HCT116 (cell line): ENCODE measurements at regions not wholly inside any gene's neighbourhood (a gene's known extent, or its start where the extent isn't known, plus 50 kb on each side); places are given as distances from the start of the nearest gene placed in this dataset.

ENCODE experiments used
- ATAC-seq: fragments of 200-7000 bp; cut with Tn5 transposase; 2 replicates; pipeline ENCODE4 v1.9.1; 2020; ENCODE audit warnings: mild to moderate bottlenecking, moderate library complexity
- BruUV-seq: library from RNA; stranded (reverse); fragments of 400-500 nt; replicated peaks from 2 replicates; lab custom pipeline; 2021; lab: Mats Ljungman, UMichigan
- CTCF ChIA-PET: fragments of 300-600 bp; sonication (Branson Sonifier 250); formaldehyde crosslinking; loops from one replicate; lab custom pipeline; 2021; ENCODE audit warnings: antibody characterized with exemption; lab: Charles Lee
- POLR2A ChIA-PET: fragments of 300-600, 350-600 bp; sonication (Branson Sonifier 250); formaldehyde crosslinking; loops from one replicate; lab custom pipeline; 2021; ENCODE audit warnings: antibody characterized with exemption; lab: Charles Lee
- RAD21 ChIA-PET, 2 experiments: fragments of 300-600 bp; sonication (Branson Sonifier 250); formaldehyde crosslinking; loops; one replicate each; lab custom pipeline; 2023; ENCODE audit warnings: low total read pairs in 2 of 2; ENCODE audit not compliant: uncharacterized antibody in 2 of 2, unreplicated experiment in 2 of 2, low non-redundant PET in 1 of 2; lab: Charles Lee
- DNase-seq: peaks from one replicate; pipeline ENCODE4 v3.0.0-alpha.2; 2010; ENCODE audit warnings: low read depth, low spot score
- H2AFZ ChIP-seq: fragments of 200-600 bp; shearing (Covaris generic), sonication (generic); 2 replicates; pipeline ENCODE4 v1.6.1; 2017; ENCODE audit warnings: low read depth, mixed run types, mixed read lengths, antibody characterized with exemption, low read length; ENCODE audit not compliant: poor library complexity, severe bottlenecking
- H3K27ac ChIP-seq: 2 replicates; pipeline ENCODE4 v1.5.1; 2012; ENCODE audit warnings: low read depth, low read length
- H3K27me3 ChIP-seq: fragments of 200-600 bp; sonication (generic); 2 replicates; pipeline ENCODE4 v1.6.1; 2016; ENCODE audit warnings: mixed run types, low read length, mixed read lengths; ENCODE audit not compliant: insufficient read depth
- H3K36me3 ChIP-seq, 2 experiments: fragments of 200-500 bp in 1 of 2; fragments of 200-600 bp in 1 of 2; sonication (Bioruptor generic) in 1 of 2; sonication (generic) in 1 of 2; 2 replicates each; pipeline versions ENCODE4 v1.5.1 to v1.6.1; 2014 to 2016; ENCODE audit warnings: low read length in 2 of 2, inconsistent platforms in 1 of 2, mixed read lengths in 1 of 2, mixed run types in 1 of 2; ENCODE audit not compliant: insufficient read depth in 2 of 2, control insufficient read depth in 1 of 2
- H3K4me1 ChIP-seq, 2 experiments: fragments of 200-600 bp in 1 of 2; sonication (generic) in 1 of 2; 2 replicates each; pipeline versions ENCODE4 v1.5.1 to v1.6.1; 2012 to 2017; ENCODE audit warnings: low read length in 2 of 2, inconsistent platforms in 1 of 2, mild to moderate bottlenecking in 1 of 2, mixed read lengths in 1 of 2, mixed run types in 1 of 2, moderate library complexity in 1 of 2; ENCODE audit not compliant: insufficient read depth in 2 of 2, control insufficient read depth in 1 of 2
- H3K4me2 ChIP-seq: fragments of 200-600 bp; sonication (generic); 2 replicates; pipeline ENCODE4 v1.6.1; 2017; ENCODE audit warnings: mixed run types, low read length, mixed read lengths
- H3K4me3 ChIP-seq, 2 experiments: fragments of 200-600 bp in 1 of 2; sonication (generic) in 1 of 2; replicated peaks in 1 of 2; 2 replicates each; pipeline ENCODE4 v1.5.1; 2011 to 2016; ENCODE audit warnings: low read length in 2 of 2, control low read depth in 1 of 2, low read depth in 1 of 2, mild to moderate bottlenecking in 1 of 2, mixed read lengths in 1 of 2, mixed run types in 1 of 2
- H3K79me2 ChIP-seq: fragments of 200-600 bp; sonication (generic); 2 replicates; pipeline ENCODE4 v1.6.1; 2017; ENCODE audit warnings: mild to moderate bottlenecking, mixed run types, low read length, moderate library complexity, mixed read lengths; ENCODE audit not compliant: insufficient read depth
- H3K9ac ChIP-seq: fragments of 200-600 bp; sonication (generic); 2 replicates; pipeline ENCODE4 v1.6.1; 2016; ENCODE audit warnings: low read length, mixed read lengths
- H3K9me2 ChIP-seq: fragments of 200-600 bp; sonication (generic), shearing (Covaris generic); 2 replicates; pipeline ENCODE4 v1.6.1; 2017; ENCODE audit warnings: mixed run types, mild to moderate bottlenecking, moderate library complexity; ENCODE audit not compliant: insufficient read depth
- H3K9me3 ChIP-seq, 2 experiments: fragments of 200-500 bp in 1 of 2; fragments of 200-600 bp in 1 of 2; sonication (Bioruptor generic) in 1 of 2; sonication (generic) in 1 of 2; 2 replicates each; pipeline ENCODE4 v1.6.1; 2014 to 2017; ENCODE audit warnings: low read length in 2 of 2, mixed read lengths in 2 of 2, inconsistent platforms in 1 of 2, low read depth in 1 of 2, mild to moderate bottlenecking in 1 of 2, mixed run types in 1 of 2, moderate library complexity in 1 of 2; ENCODE audit not compliant: control insufficient read depth in 1 of 2, insufficient read depth in 1 of 2
- H4K20me1 ChIP-seq: fragments of 200-600 bp; sonication (generic), shearing (Covaris generic); 2 replicates; pipeline ENCODE4 v1.6.1; 2017; ENCODE audit warnings: mixed run types, mild to moderate bottlenecking, moderate library complexity; ENCODE audit not compliant: insufficient read depth
- ATF3 ChIP-seq: IDR thresholded peaks from 2 replicates; pipeline ENCODE4 v1.6.1; 2012
- CBX3 ChIP-seq: IDR thresholded peaks from 2 replicates; pipeline ENCODE4 v1.6.1; 2012; ENCODE audit warnings: low read depth
- CEBPB ChIP-seq: IDR thresholded peaks from 2 replicates; pipeline ENCODE4 v1.6.1; 2012; ENCODE audit warnings: low read depth
- EGR1 ChIP-seq: IDR thresholded peaks from 2 replicates; pipeline ENCODE4 v1.6.1; 2012; ENCODE audit warnings: low read depth
- EZH2 ChIP-seq: fragments of 200-600 bp; sonication (generic); IDR thresholded peaks from 2 replicates; pipeline ENCODE4 v1.6.1; 2017; ENCODE audit warnings: antibody characterized with exemption, mixed run types
- EZH2phosphoT487 ChIP-seq: fragments of 200-600 bp; IDR thresholded peaks from 2 replicates; pipeline ENCODE4 v1.6.1; 2018; ENCODE audit warnings: antibody characterized with exemption, borderline replicate concordance
- POLR2A ChIP-seq: IDR thresholded peaks from 2 replicates; pipeline ENCODE4 v1.7.0; 2011; ENCODE audit warnings: borderline replicate concordance; ENCODE audit not compliant: insufficient read depth, insufficient read length; ENCODE audit errors: extremely low read depth
- POLR2AphosphoS5 ChIP-seq: IDR thresholded peaks from 2 replicates; pipeline ENCODE4 v1.6.1; 2011; ENCODE audit warnings: mild to moderate bottlenecking, low read depth, low read length, moderate library complexity
- SIN3A ChIP-seq: IDR thresholded peaks from 2 replicates; pipeline ENCODE4 v1.6.1; 2012; ENCODE audit warnings: low read depth
- SRF ChIP-seq: IDR thresholded peaks from 2 replicates; pipeline ENCODE4 v1.6.1; 2012; ENCODE audit warnings: low read depth
- YY1 ChIP-seq: IDR thresholded peaks from 2 replicates; pipeline ENCODE4 v1.6.1; 2011; ENCODE audit warnings: low read length, low read depth, moderate library complexity, mild to moderate bottlenecking; ENCODE audit not compliant: insufficient replicate concordance; ENCODE audit errors: extremely low read depth
- ZBTB33 ChIP-seq: IDR thresholded peaks from 2 replicates; pipeline ENCODE4 v1.6.1; 2011; ENCODE audit warnings: mild to moderate bottlenecking, low read length, moderate library complexity; ENCODE audit not compliant: insufficient replicate concordance; ENCODE audit errors: extremely low read depth
- ZNF274 ChIP-seq: fragments of 200-500 bp; sonication (Bioruptor generic); IDR thresholded peaks from 2 replicates; pipeline ENCODE4 v1.6.1; 2014; ENCODE audit warnings: mild to moderate bottlenecking, low read depth, low read length, inconsistent platforms
- intact Hi-C: fragments of 100-400 bp; cut with micrococcal nuclease; formaldehyde crosslinking; loops from 2 replicates; pipeline ENCODE4 v1.10.0; 2022

- RAD21 ChIA-PET, result no interaction called here
- Histone ChIP-seq H3K4me1 (no peaks in the 10 kb centered on the region), H3K4me2 (no peak overlapping the region), H3K79me2 (no peaks in the 10 kb centered on the region), H3K36me3 (no peaks in the 10 kb centered on the region), H4K20me1 (no peaks in the 10 kb centered on the region), H3K4me3 (no peak overlapping the region), H3K27me3 (no peaks in the 10 kb centered on the region), H3K27ac (no peak overlapping the region), H3K9me3 (peaks cover 9 to 10% of the 10 kb centered on the region in 2 experiments; a peak in 1 of 4 replicates), H3K9me2 (no peaks in the 10 kb centered on the region), H3K9ac (no peak overlapping the region), H2AFZ (no peak overlapping the region)
- intact Hi-C loops, result no loop called here
- DNase-seq (no peak), ATAC-seq (no peak)
- BruUV-seq, result no TSS peak
- POLR2A ChIA-PET, result no interaction called here
- TF ChIP-seq EZH2 (no peak), POLR2A (no peak), EGR1 (no peak), CEBPB (no peak), YY1 (no peak), SIN3A (no peak), EZH2phosphoT487 (no peak), CBX3 (no peak), POLR2AphosphoS5 (no peak), ZBTB33 (no peak), ATF3 (no peak), SRF (no peak), ZNF274 (no peak)
- CTCF ChIA-PET, result no interaction called here
These were observed 293.3 kb upstream of the CNTN4 start for GRCh38 chr3:1805331-1805730.
